NCI-H2029 treated with DMSO at 0.1 percent for 48 hours (cell line): ENCODE measurements at regions not wholly inside any gene's neighbourhood (a gene's known extent, or its start where the extent isn't known, plus 50 kb on each side); places are given as distances from the start of the nearest gene placed in this dataset.

Experiments used
- DNase-seq: peaks from one replicate; lab custom pipeline; 2025; lab: John Stamatoyannopoulos, UW

GRCh38 chr1:219310181-219310728 lies 136.6 kb downstream of the LYPLAL1 start:
- DNase-seq: no peak

DNA sequence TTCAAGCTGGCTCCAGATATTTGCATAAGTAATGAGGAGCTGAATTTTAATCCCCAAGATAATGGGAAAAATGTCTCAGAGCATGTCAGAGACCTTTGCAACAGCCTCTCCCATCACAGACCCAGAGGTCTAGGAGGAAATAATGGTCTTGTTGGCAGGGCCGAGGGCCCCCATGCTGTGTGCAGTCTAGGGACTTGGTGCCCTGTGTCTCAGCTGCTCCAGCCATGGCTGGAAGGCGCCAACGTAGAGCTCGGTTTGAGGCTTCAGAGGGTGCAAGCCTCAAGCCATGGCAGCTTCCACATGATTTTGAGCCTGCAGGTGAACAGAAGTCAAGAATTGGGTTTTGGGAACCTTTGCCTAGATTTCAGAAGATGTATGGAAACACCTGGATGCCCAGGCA lies 134.7 kb downstream of the LYPLAL1 start:
- no peak for DNase-seq

DNA sequence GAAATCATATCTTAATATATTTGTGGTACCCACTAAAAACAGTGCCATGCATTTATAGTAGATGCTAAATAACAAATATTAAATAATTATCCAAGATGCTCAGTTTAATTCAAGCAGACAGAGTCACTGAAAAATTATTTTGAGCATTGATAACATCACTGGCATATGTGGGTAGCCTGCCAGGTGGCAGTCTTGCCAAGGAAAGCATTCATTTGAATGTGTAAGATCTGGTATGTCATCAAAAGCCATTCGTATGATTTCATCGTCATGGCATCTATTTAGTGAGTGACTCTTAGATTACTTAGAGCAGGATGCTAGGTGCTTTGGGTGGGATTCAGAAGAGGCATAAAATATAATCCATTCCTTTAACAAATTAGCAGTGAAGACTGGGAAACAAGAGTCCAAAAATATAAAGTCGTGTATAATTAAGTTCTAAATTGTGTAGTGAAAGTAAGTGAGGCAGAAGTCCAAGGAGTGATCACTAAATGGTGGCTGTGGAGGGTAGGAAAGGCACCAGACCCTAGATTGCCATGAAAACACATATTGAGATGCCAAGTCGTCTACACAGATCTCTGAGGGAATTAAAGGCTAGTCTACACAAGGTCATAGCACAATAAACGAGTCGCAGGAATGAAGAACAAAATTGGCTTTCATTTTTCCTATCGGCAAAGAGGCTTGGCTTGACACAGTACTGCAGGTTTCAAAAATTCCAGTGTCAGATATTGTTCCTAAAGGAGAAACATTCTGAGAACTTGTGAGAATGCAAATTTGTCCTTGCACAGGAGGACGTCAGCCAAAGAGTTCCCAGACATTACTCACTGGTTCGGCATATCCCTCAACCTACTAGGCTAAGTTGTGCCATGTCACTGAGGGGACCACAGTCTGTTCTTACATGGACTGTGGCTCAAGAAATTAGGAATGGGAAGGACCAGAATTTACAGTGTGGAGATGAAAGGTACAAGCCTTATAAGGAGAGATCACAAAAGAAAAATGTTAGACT lies 130.8 kb downstream of the LYPLAL1 start:
- DNase-seq: no peak

GRCh38 chr1:219302697-219303096 lies 129.0 kb downstream of the LYPLAL1 start:
- no peak for DNase-seq

- DNase-seq: no peak
These were observed 125.7 kb downstream of the LYPLAL1 start for GRCh38 chr1:219299420-219299819.

GRCh38 chr1:219298571-219299148 lies 125.0 kb downstream of the LYPLAL1 start:
- DNase-seq: no peak

- DNase-seq: peak; percentile 75
These were observed 123.0 kb downstream of the LYPLAL1 start for GRCh38 chr1:219296430-219297355.

DNA sequence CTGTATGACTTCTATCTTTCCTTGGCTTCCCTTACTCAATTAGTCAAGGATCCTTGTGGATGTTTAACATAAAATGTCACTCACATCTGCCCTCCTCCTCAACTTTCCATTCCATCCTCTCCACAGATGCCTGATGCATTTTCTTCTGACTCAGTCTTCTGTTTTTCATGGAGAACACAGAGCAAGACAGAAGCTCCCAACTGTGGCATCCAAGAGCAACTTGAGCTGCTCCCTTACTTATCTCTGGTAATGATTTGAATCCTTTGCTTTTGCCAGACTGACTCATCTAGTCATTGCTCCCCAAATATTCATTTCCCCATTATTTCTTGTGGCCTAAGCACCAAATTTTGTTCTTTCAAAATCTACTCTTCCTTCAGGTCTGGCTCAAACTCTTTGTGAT lies 120.6 kb downstream of the LYPLAL1 start:
- DNase-seq: no peak

DNA sequence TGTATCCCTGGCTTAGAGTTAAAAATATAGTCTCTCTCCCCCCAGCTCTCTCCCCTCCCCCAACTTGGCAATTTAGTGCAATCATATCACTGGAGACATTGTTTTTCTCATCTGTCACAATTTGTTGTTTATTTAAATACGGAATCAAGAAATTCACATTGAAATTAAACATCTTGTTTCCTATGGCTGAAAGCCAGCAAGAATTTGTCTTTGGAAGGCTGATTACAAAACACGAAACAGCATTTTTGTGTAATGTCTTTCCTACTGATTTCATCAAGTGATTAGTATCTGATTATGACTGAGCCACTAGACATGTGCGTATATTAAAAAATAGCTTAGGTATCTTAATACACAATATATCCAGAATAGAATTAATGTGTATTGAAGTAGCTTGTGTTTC lies 119.7 kb downstream of the LYPLAL1 start:
- DNase-seq: no peak

- DNase-seq: no peak
These were observed 119.3 kb downstream of the LYPLAL1 start for GRCh38 chr1:219292999-219293398.

- DNase-seq: no peak
These were observed 118.7 kb downstream of the LYPLAL1 start for GRCh38 chr1:219292341-219292740.

GRCh38 chr1:219289171-219289570 lies 115.5 kb downstream of the LYPLAL1 start:
- no peak for DNase-seq

- DNase-seq: no peak
These were observed 109.9 kb downstream of the LYPLAL1 start for GRCh38 chr1:219283541-219283940.

DNA sequence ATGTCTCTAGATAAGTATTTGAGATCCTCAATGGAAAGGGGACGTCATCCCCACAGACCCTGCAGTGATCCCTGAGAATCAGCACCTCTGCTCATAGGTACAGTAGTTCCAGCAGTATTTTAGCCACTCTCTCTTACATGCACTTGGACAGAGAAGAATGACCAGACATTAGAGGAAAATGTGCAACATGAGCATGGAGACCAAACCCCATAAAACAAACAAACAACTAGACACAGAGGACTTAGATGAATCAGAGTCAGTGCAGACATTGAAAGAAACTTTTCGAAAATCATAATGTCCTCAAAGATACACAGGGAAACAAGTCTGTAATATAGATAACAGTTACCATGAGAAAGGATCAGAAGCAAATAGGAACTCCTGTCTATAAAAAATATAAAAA lies 108.2 kb downstream of the LYPLAL1 start:
- DNase-seq: no peak

DNA sequence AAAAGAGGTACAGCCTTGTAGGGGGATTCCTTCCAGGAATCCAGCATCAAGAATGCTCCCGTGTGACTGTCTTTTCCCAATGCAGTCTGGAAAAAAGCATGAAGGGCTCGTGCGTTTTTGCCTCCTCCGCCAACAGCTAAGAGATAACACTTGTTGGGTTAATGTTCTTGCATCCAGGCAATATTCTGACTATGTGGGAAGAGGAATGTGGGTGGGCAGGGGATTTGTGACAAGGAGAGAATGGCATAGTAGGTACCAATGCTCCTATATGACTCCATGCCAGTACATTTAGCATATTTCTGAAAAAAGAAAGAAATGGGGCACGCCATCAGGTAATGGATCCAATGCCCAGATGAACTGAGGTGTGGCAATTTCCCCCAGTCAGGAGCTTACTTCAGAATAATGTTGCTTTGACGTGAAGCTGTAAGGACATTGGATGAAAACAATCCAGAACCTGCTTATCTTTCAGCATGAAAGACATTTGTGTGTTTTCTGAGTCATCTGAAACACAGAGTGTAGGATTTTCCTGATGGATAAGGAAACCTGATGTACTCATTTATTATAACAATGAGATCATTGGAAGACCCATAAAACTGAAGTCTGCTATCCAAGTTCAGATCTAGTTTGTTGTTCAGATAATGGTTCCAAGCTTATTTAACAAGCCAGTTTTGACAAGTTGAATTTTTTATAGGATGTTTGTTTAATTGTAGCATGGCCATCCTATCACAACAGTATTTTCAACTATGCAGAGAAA lies 105.5 kb downstream of the LYPLAL1 start:
- no peak for DNase-seq

DNA sequence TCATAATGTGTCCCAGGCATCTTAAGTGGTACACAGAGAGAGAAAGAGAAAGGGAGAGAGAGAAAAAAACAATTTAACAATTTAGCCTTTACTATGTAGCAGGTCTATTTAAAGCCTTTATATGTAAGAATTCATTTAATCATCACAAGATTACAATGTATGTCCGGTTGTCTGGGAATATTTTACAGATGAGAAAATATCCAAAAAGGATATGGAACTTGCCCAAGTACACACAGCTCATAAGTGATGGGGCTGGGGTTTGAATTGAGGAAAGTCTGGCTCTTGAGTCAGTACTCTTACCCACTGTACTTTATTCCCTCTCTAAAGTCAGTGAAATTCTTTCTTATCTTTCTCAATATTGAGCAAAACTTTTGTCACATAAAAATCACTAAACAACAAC lies 104.6 kb downstream of the LYPLAL1 start:
- DNase-seq: no peak

DNA sequence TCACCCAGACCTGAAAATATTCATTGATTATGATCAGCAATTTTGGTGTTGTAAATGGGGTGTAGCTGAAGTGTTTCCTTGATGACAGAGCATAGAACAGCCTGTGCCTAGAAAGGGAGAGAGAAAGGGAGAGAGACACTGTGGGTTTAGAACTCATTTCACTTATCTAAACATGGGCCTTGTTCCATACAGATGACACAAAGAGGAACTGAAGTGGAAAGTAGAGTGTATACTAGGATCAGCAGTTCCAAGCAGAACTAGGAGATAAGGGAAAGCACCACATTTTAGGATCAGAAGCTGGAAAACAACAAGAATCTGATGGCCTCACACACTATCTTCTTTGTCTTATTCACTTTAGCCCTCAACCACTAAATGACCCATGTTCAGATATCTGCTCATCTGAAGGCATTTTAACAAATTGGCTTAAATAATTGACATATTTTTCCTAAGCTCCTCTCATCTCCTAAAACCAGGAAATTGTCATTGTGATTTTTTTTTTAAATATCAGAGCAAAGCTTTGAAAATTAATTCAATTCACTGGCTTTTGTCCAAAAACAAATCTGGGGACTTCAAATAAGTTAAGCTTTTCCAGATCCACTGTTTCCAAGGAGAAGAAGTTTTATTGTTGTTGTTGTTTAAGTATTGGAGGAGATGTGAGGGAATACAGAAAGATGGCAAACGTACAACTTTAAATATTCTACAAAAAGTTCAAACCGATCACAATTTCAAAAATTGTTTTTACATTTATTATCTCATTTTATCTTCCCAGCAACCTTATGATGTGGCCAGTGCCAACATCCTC lies 103.8 kb downstream of the LYPLAL1 start:
- no peak for DNase-seq

DNA sequence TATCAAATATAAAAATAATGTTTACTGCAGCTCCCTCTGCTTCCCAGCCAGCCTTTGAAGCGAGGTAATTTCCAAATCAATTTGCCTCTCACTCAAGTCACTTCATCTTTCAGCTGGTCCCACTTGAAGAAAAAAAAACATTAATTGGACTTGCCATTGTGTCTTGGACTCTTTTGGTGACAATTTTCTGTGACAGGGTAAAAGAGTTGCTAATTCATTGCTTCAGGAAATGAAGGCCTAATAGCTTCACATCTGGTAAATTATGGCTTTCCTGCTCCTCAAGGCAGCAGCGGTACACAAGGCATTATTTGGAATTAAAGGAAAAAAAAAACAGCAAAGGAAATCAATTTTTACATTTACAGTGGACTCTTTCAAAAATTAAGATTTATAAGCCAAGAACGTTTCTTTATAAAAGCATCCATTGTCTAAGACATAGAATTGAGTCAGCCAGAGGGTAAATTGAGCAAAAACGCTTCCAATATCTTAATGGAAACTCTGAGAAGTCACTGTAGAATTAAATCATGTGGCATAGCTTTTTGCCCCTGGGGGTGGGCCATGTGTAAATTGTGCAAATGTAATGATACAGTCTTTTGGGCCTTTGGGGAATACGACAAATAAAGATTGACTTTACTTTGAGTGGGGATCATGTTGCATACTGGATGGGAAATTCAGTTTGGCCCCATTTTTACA lies 102.5 kb downstream of the LYPLAL1 start:
- DNase-seq: no peak

DNA sequence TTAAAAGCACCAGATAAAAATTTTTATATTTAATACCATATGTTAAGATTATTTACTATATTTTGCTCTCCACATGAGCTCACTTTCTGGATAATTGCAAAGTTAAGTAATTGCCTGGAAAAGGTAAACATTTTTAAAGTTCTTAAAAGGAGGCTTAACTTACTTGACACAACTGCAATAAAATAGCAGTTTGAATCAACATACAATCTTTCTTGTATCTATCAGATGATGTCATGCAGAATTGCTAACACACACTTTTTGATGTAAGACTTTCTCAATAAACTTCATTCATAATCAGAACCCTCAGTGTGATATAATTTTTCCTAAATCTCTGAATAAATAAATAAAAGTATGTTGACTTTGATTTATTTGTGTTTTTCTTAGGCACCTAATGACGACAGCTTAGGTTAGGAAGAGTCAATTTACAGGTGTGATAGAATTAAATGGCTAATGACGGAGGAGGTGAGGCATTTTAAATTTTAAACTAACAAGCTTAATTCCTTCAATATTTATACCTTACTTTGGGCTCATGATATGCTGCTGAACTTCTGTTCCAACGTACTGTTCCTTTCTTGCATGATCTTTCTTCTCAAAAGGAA lies 99.5 kb downstream of the LYPLAL1 start:
- no peak for DNase-seq
